KOPT-K1 (cell line): ENCODE measurements at regions not wholly inside any gene's neighbourhood (a gene's known extent, or its start where the extent isn't known, plus 50 kb on each side); places are given as distances from the start of the nearest gene placed in this dataset.
A peak's percentile ranks its signal among the peaks of the same experiment; 100 is the strongest.

Experiments used
- H3K27ac ChIP-seq: fragments of 200-600 bp; sonication (generic); 2 replicates; pipeline ENCODE4 v1.5.1; 2016; ENCODE audit warnings: antibody characterized with exemption, mild to moderate bottlenecking, low read depth, low read length; ENCODE audit not compliant: poor library complexity, severe bottlenecking
- H3K36me3 ChIP-seq: fragments of 200-600 bp; sonication (generic); 2 replicates; pipeline ENCODE4 v1.5.1; 2017; ENCODE audit warnings: antibody characterized with exemption, mild to moderate bottlenecking, low read length, moderate library complexity; ENCODE audit not compliant: insufficient read depth
- H3K9me3 ChIP-seq: fragments of 200-600 bp; sonication (generic); 2 replicates; pipeline ENCODE4 v1.5.1; 2017; ENCODE audit warnings: antibody characterized with exemption, low read length, mild to moderate bottlenecking; ENCODE audit not compliant: insufficient read depth, poor library complexity, severe bottlenecking

GRCh38 chr5:82356021-82356420, 77.9 kb upstream of the RPS23 start:
- H3K36me3 ChIP-seq = no peaks in the 10 kb centered on the region
- H3K9me3 ChIP-seq = no peaks in the 10 kb centered on the region
- peak overlapping the region; percentile 86 for H3K27ac ChIP-seq

GRCh38 chr5:82355496-82355895, 77.3 kb upstream of the RPS23 start:
- no peaks in the 10 kb centered on the region for H3K9me3 ChIP-seq
- H3K27ac ChIP-seq = peak overlapping the region; percentile 86
- H3K36me3 ChIP-seq = no peaks in the 10 kb centered on the region

- Histone ChIP-seq H3K36me3 (no peaks in the 10 kb centered on the region), H3K27ac (peak overlapping the region; percentile 5), H3K9me3 (no peaks in the 10 kb centered on the region)
These were observed 76.9 kb upstream of the RPS23 start for GRCh38 chr5:82355053-82355452.

- Histone ChIP-seq H3K27ac (no peak overlapping the region), H3K9me3 (no peaks in the 10 kb centered on the region), H3K36me3 (no peaks in the 10 kb centered on the region)
These were observed 76.4 kb upstream of the RPS23 start for GRCh38 chr5:82354543-82354942.

- Histone ChIP-seq H3K27ac (peak overlapping the region; percentile 26), H3K9me3 (no peaks in the 10 kb centered on the region), H3K36me3 (no peaks in the 10 kb centered on the region)
These were observed 75.4 kb upstream of the RPS23 start for GRCh38 chr5:82353522-82353921.

GRCh38 chr5:82352146-82352791, 74.1 kb upstream of the RPS23 start:
- Histone ChIP-seq H3K36me3 (no peaks in the 10 kb centered on the region), H3K27ac (peak overlapping the region; percentile 54)

GRCh38 chr5:82351754-82352145, 73.6 kb upstream of the RPS23 start:
- Histone ChIP-seq H3K36me3 (no peaks in the 10 kb centered on the region), H3K27ac (peak overlapping the region; percentile 54), H3K9me3 (no peaks in the 10 kb centered on the region)

More at GRCh38 chr5:82352146-82352791, 74.1 kb upstream of the RPS23 start:
- no peaks in the 10 kb centered on the region for H3K9me3 ChIP-seq

GRCh38 chr5:82351297-82351696, 73.1 kb upstream of the RPS23 start:
- Histone ChIP-seq H3K36me3 (no peaks in the 10 kb centered on the region), H3K9me3 (no peaks in the 10 kb centered on the region), H3K27ac (peak overlapping the region; percentile 54)

GRCh38 chr5:82349652-82350051, 71.5 kb upstream of the RPS23 start:
- Histone ChIP-seq H3K36me3 (no peaks in the 10 kb centered on the region), H3K27ac (peak overlapping the region; percentile 98), H3K9me3 (no peaks in the 10 kb centered on the region)

GRCh38 chr5:82348784-82349425, 70.8 kb upstream of the RPS23 start:
- no peaks in the 10 kb centered on the region for H3K9me3 ChIP-seq
- H3K27ac ChIP-seq = peak overlapping the region; percentile 98
- no peaks in the 10 kb centered on the region for H3K36me3 ChIP-seq

- no peaks in the 10 kb centered on the region for H3K9me3 ChIP-seq
- H3K27ac ChIP-seq = peak overlapping the region; percentile 98
- no peaks in the 10 kb centered on the region for H3K36me3 ChIP-seq
These were observed 69.2 kb upstream of the RPS23 start for GRCh38 chr5:82347201-82347865.

- Histone ChIP-seq H3K36me3 (no peaks in the 10 kb centered on the region), H3K9me3 (no peaks in the 10 kb centered on the region), H3K27ac (peak overlapping the region; percentile 98)
These were observed 68.4 kb upstream of the RPS23 start for GRCh38 chr5:82346399-82347165.

- H3K27ac ChIP-seq = peak overlapping the region; percentile 98
These were observed 67.0 kb upstream of the RPS23 start for GRCh38 chr5:82345108-82345507.

GRCh38 chr5:82341325-82341724, 63.2 kb upstream of the RPS23 start:
- Histone ChIP-seq H3K9me3 (peaks cover 5% of the 10 kb centered on the region), H3K36me3 (peaks cover 4% of the 10 kb centered on the region; the same call in 1 of the 2 replicates), H3K27ac (peak overlapping the region; percentile 98)

More at GRCh38 chr5:82345108-82345507, 67.0 kb upstream of the RPS23 start:
- Histone ChIP-seq H3K36me3 (no peaks in the 10 kb centered on the region), H3K9me3 (no peaks in the 10 kb centered on the region)

GRCh38 chr5:82340799-82341198, 62.6 kb upstream of the RPS23 start:
- peaks cover 9% of the 10 kb centered on the region for H3K36me3 ChIP-seq
- H3K9me3 ChIP-seq = peaks cover 10% of the 10 kb centered on the region
- peak overlapping the region; percentile 98 for H3K27ac ChIP-seq
